ENCODE measurements at regions not wholly inside any gene's neighbourhood (a gene's known extent, or its start where the extent isn't known, plus 50 kb on each side); places are given as distances from the start of the nearest gene placed in this dataset.

DNA sequence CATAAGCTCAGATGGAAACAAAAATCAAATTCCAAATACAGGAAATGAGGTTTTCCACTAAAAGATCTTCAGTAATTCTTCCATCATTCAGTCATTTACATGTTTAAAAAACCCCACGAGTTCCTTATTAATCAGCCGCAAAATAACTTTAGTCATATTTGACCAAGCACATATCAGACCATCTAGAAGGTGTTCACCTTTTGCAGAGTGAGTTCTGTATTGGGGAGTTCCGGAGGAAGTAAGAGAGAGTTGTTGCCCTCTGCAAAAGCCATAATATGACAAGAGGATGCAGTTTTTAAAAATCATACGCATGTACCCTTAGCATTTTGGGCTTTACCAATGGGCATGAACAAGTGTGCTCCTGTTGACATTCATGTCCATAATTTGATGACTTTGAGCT lies 61.6 kb downstream of the CCR1 start:
- no peak for DNase-seq (ENCODE audit: low read depth, low spot score)

DNA sequence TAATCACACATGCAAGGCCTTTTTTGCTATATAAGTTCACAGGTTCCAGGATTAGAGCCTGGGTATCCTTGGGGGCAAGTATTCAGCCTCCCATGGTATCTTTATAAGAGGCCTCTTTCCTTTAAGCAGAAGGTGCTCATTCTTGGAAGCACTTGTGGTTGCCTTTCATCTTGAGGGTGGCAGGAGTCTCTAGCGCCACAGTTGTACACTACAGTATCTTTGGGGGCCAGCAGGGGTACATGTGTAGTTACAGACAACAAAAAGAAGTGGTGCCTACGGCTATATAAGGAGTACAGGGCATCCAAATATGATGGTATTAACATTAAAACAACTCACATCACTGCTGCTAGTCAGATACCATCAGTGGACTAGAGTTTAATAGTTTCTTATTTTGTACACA lies 62.1 kb downstream of the CCR1 start:
- no peak for DNase-seq (ENCODE audit: low read depth, low spot score)

DNA sequence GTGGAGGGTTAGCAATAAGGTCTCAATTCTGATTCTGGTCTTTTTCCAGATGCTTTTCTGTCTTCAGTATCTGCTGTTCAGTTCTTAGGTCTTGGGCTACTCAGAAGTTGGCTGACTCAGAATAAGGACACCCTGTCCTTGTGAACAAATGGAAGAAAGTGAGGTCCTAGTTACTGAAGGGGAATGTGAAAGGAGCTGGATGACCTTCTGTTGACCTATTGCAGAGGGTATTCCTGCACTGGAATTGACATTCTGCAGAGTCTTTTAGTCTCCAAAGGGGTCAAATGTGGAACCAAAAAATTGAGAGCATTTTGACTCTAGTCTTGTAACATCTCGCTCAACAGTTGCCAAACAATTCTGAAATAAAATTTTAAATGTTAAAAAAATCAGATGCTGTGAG lies 63.0 kb downstream of the CCR1 start:
- no peak for DNase-seq (ENCODE audit: low read depth, low spot score)

DNA sequence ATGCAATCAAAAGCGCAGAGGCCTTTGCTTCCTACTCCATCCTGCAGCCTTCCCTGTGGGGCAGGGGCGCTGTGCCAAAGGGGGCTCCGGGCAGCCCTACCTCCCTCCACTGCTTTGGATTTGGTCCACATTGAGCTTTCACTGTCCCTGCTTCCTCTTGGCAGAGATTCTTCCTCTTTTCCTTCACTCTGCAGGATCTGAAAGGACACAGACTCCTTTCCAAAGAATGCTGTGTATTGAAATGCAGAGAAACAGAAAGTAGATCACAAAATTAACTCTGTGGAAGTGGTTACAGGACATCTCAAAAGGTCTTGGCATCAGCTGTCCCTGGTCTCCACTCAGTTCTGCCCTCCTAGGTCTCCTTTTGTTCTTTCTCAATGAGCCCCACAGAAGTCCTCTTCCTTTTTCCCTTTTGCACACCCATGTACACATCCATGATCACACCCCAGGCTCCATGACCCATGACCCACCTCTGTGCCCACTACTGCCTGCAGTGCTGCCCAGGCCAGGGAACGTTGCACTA lies 64.1 kb downstream of the CCR1 start:
- no peak for DNase-seq (ENCODE audit: low read depth, low spot score)

DNA sequence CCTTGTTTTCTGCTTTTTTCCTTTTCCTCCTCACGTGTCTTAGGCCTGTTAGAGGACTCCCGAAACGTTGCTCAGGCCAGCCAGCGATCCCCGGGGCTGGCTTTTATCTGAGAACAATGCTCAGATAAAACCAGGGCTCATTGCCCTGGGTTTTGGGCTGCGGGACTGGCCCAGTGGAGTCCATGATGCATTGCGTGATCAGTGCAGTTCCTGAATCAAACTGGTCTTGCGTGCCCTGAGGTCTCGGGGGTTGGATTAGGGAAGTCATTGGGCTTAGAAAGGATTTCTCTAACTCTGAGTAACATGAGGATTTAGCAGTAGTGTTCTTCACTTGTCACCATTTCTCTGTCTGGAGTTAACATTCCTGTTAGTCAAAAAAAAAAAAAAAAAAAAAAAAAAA lies 66.3 kb downstream of the CCR1 start:
- DNase-seq (ENCODE audit: low read depth, low spot score) = no peak

DNA sequence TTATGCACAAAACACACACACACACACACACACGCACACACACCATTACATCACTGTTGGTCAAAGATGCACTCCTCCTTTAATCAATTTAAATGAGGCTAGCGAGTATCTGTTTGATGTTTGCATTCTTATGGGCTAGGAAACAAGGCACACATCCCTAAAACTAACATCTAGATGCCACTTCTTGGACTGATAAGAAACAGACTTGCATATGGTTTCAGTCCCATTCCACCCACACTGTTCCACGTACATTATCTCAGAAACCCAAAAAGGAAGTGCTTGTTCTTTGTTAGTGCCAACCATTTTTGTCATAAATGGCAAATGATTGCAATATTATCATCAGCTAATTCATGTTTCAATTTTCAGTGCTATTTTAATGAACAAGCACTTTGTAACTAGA lies 69.5 kb downstream of the CCR1 start:
- no peak for DNase-seq (ENCODE audit: low read depth, low spot score)

DNA sequence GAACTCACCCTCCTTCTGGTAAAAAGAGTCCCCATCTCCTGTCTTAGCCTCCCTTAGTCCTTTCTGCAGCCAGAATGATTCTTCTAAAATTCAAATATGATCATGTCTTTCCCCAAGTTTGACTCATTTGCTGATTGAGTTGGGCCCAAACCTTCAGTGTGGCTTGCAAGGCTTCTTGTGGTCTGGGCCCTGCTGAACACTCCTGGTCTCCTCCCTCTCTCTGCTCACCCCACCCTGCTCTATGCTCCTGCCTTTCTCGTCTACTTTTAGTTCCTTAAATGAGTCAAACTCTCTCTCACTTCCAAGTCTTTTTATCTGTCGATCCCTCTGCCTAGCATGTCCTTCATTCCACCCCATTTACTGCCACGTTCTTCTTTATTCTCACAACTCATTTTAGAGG lies 72.6 kb downstream of the CCR1 start:
- DNase-seq (ENCODE audit: low read depth, low spot score) = no peak

DNA sequence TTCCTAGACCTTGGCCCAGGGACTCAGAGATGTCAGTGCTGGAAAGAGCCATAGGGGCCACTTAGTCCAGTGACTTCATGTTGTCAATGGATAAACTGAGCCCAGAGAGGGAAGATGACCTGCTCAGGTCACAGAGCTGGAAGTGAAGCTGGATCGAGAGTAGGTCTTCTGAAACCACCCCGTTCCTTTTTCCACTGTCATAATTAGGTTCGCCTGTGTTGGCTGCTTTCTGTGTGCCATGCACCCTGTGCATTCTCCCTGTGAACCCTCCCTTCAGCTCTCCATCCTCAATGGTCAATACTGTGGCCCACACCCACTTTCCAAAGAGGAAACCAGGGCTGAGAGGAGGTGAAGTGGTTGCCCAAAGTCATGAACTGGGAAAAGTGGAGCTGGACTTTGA lies 74.8 kb downstream of the CCR1 start:
- DNase-seq (ENCODE audit: low read depth, low spot score) = no peak

DNA sequence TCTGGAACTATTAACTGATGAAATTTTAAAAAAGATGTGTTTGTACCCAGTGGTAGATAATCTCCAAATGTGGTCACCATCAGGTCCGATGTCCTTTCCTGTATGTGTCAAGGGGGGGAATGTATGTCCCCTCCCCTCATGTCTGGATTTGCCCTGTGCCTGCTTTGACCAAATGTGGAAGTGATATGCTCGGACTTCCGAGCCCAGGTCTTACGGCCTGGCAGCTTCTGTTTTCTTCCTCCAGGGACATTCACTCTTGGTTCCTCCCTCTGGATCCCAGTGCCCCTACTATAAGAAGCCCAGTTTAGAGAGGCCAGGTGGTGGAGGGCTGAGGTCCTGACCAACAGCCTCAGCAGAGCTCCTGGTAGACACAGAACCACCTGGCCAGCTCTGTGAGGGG lies 75.5 kb downstream of the CCR1 start:
- no peak for DNase-seq (ENCODE audit: low read depth, low spot score)

DNA sequence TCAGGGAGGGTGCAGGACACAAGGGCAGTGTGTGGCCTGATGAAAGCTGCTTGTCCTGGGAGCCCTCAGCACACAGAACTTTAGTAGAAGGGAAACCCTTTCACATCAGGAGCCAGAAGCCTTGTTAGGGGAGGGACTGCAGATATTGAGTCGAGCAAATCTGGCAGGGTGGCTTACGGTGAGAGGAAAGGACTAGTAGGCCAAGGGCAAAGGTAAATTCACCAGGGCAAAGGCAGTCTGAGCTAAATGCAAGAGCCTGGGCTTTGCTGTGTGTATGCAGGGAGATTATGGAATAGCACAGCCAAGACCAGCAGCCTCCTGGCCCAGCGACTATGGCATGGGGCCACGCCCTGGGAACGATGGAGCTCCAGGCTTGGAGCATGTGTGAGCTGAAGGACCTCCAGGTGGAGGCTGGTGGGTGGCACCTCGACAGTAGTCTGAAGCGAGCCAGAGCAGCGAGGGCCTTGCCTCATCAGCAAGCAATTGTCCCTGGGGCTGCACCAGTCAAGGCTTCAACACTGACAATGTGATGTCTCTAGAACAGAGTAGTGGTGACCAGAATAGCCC lies 76.1 kb downstream of the CCR1 start:
- DNase-seq (ENCODE audit: low read depth, low spot score) = no peak

DNA sequence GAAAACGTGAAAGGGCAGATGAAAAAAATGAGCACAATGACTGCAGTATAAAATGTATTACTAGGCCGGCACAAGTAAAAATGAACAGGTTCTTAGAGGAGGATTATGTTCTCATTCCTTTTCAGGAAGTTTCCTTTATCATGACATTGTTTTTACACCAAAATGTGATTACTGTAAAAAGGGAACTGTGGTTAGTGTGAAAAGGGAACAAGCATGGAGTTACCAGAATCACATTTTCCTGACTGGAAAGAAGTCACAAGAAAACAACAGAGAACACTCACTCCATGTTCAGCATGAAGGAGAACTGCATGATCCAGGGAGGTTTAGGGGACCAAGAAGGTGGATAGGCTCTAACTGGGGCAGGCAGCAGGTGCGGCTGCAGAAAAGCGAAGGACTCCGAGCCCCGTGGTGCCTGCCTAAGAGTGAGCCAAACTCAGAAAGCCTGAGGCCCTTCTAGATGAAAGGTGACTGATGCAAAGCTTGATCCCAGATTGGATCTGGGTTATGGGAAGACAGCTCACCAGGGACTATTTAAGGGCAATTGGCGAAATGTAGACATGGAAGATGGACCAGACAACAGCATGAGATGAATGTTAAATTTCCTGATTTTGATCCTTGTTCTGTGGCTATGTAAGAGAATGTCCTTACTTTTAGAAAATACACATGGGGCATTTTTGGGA lies 77.3 kb downstream of the CCR1 start:
- no peak for DNase-seq (ENCODE audit: low read depth, low spot score)

DNA sequence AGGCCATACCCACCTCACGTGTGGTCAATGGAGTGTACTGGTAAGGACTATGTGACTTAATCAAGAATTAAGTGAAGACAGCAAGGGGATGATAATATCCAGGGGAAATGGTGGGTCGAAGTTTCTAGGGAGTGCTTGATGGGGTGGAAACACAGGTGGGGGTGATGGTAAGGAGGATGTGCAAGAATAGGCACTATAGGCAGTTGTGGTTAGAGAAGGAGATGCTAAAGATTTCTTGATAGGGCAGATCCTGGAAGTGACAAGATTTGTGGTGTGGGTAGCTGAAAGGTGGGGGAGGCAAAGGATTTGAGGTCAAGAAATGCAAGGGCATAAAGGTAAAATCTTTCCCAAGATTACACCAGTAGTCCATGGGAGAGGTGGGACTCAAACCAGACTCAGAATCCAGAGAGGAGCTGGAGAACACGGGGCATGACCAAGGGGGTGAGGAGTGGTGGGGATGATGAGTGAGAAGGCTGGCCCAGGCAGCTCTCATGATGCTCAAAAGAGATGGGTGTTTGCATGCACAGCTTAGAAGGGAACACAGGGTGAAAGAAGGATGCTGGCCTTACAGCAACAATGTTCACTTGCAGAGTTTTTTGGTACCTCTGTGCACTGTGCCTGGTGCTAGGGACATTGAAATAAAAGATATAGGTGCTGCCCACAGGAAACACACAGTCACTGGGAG lies 78.4 kb downstream of the CCR1 start:
- no peak for DNase-seq (ENCODE audit: low read depth, low spot score)

DNA sequence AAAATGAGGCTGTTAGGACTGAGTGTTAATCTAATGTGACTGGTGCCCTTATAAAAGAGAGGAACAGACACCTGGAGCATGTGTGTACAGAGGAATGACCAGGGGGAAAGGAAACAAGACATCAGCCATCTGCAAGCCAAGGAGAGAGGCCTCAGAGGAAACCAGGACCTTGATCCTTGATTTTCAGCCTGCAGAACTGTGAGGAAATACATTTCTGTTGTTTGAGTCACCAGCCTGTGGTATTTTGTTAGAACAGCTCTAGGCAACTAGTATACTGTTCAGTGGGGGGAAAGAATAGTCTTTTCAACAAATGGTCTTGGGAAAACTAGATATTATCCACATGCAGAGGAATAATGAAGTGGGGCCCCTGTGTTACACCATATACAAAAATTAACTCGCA lies 80.6 kb downstream of the CCR1 start:
- no peak for DNase-seq (ENCODE audit: low read depth, low spot score)

DNA sequence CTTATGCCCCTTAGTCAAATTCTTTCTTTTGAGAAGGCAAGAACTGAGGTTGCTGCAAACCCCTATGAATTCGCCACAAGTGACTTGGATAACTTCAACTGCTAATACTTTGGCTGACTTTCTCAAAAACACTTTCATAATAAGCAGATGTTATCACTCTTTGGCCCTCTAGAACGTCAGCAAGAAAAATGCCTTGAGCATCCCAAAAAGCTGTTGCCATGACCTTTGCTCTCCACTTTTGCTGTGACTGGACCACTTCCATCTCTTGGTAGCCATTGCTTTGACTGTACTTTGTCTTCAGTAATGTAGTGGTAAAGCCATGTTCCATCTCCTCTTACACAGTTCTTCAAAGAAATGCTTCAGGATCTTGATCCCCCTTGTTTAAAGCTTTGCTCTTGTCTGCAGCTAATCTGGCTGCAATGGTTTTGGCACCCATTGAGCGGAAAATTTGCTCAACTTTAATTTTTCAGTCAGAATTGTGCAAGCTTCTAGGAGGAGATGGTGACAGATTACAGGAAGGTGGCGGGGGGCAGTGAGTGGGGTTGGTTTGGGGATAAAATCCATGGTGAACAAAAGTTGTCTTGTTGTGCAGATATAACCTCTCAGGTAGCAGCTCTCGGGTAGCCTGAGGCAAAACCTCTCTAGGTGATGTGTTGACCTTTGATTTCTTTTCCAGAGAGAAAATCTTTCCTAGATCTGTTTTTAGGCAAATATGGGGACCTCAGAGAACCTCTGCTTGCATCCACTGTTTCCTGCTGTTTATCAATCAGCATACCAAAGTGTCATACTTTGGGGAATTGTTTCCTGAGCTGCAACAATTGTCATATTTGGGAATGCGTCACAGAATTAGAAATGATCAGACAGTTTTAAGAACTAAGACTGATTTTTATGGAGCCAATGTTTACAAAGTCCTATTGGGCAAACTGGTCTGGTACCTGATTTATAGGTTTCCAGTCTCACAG lies 83.6 kb downstream of the CCR1 start:
- no peak for DNase-seq (ENCODE audit: low read depth, low spot score)

DNA sequence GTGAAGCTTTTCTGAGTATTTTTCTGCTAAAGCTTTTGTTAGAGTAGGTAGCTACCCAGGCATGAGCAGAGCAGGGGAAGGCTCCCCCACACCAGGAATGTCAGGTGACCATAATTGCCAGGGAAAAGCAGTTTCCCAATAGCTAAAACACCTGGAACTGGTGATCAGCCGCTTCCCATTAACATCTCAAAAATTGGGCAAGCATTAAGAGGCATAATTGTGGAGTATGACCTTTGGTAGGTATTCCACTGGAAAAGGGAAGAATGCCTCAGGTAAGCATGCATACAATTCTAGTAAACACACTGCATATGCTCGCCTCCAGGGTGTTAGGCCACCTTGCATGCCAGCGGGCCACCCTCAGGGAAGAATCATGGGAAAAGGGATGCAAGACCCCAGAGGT lies 84.5 kb downstream of the CCR1 start:
- no peak for DNase-seq (ENCODE audit: low read depth, low spot score)

DNA sequence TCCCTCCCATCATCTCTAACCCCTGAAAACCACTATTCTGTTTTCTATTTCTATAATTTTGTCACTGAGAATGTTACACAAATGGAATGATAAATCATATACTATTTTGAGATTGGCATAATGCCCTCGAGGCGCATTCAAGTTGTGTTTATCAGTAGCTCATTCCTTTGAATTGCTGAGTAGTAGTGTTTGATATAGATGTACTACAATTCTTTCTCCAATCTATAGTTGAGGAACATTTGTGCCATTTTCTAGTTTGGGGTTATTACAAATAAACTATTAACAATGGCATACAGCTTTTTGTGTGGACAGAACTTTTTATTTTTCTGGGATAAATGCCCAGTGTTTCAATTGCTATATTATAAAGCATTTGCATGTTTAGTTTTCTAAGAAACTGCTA lies 86.0 kb downstream of the CCR1 start:
- DNase-seq (ENCODE audit: low read depth, low spot score) = no peak

DNA sequence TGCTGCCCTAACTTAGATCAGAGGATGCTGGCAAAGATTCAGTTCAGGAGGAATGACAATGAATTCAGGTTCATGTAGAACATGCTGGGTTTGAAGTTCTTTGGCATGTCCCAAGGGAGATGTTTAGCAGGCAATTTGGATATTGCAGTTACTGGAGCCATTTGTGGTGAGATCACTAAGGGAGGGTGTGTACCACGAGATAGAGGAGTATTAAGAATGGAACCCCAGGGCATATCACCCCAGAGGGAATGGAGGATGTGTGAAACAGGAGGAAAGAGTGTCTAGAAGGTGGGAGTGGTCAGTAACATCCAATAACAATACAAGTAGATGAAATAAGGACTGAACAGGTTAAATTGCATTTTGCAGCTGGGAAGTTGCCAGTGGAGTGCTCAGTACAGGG lies 87.1 kb downstream of the CCR1 start:
- no peak for DNase-seq (ENCODE audit: low read depth, low spot score)

DNA sequence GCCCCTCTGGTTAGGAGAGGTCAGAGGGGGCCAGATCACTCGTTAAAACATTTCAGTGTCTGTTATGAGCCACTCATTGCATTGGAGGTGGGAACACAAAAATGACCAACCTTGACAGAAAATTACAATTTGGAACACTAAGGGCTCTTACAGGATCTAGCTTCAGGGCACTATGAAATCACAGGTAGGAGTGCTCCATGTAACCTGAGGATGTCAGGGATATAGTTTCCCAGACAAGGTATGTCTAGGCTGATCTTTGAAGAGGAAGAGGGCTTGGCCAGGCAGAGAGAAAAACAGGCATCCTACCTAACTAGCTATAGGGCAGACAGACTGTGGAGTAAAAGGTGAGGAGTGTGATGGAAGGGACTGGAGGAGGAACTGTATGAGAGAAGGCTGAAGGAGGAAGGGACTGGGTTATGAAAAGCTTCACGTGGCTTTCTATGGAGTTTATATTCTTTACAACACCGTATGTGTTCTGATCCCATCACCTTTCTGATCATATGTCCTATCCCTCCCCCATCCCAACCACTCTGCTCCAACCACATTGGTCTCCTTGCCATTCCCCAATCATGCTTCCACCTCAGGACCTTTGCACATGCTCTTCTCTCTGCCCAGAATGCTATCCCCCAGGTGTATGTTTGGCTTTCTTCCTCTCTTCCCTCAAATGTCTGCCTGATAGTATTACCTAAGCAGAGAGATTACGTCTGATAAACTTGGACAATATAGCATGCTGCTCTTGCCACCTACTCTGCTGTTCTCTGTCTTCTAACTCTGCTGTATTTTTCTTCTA lies 88.2 kb downstream of the CCR1 start:
- no peak for DNase-seq (ENCODE audit: low read depth, low spot score)

DNA sequence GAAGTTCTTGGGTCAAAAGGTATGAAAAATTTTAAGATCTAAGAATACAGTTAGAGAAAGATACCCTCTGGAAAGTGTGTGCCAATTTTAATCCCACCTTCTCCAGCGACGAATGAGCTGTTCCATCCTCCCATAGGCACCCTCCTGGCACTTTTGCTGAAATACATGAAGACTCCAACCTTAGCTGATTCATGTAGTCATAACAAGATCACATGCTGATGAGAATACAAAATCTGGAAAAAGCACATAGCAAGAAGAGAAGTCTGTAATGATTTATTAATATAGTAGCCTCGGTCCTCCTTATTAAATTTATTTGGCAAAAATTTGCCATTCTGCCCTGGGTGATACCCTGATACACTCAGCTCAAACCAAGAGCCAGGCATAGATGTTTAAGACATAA lies 88.9 kb downstream of the CCR1 start:
- DNase-seq (ENCODE audit: low read depth, low spot score) = no peak

DNA sequence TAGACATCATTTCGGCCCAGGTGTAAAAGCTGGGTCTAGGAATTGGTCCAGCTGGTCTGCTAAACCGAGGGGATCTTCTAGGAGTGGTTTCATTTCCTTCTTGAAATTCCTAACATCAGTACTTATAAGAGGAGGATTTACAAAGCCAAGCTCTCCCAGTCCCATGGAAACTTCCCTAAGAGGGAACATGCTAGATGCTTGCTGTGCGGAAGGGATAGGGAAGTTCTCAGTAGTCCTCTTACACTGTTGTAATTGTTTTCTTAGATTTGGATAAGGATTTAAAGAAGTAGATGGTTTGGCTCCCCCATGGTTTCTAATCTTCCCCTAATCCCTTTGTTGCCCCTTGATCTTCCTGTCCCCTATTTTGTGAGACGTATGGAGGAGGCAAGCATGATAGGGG lies 89.7 kb upstream of the XCR1 start:
- no peak for DNase-seq (ENCODE audit: low read depth, low spot score)

DNA sequence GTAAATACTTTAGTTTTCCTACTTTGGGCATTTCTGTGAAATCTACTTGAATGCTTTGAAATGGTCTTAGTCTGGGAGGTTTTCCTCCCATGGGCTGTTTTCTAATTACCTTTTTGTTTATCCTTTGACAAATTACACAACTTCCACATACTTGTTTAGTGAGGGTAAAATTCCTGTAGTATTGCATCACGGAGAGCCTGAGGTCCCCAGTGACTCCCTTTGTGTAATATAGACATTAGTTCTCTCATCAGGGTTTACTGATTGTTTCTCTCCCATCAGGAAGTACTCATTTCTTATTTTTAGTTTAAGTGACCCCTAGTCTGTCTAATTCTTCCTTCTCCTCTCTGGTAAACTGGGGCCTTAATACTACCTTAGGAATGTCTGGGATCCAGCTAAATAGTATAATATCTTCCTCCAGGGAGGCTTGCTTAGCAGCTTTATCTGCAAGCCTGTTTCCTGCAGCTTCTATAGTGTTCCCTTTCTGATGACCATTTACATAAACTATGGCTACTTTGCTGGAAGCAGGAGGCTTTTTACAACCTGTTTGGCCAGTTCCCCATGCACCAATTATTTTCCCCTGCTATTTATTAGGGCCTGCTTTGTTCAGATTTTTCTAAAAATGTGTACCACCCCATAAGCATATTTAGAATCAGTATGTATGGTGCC lies 87.2 kb upstream of the XCR1 start:
- no peak for DNase-seq (ENCODE audit: low read depth, low spot score)

Data from activated CD4-positive, CD25-positive, alpha-beta regulatory T cell treated with anti-CD3 and anti-CD28 coated beads, Interleukin-2, amount 50 U/mL, for 16 hours (primary cell).